ENCODE measurements at regions not wholly inside any gene's neighbourhood (a gene's known extent, or its start where the extent isn't known, plus 50 kb on each side); places are given as distances from the start of the nearest gene placed in this dataset.

DNA sequence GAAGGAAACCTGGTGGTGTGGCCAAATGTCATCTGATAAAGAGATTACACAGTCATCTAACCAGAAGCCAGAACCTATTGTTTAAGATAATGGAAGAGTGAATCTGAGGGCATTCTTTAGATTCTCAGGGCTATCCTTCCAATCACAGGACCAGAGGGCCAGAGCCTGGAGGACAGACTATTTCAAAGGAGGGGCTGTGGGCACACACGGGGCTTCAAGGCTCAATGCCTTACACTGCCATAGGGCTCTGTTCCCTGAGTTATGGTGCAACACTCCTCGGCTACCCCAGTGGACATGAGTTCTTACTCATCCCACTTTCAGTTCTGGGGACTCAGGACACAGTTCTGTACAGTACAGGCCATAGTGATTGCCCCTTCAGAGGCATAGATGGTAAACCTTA lies 343.9 kb upstream of the ALCAM start:
- TF ChIP-seq SP1 (IDR thresholded peaks at IDR 0.05), result no peak
- TF ChIP-seq BHLHE40 (IDR thresholded peaks at IDR 0.05; ENCODE audit: borderline replicate concordance), result no peak
- TF ChIP-seq SUZ12 (IDR thresholded peaks at IDR 0.05), result no peak
- no peak for TF ChIP-seq TARDBP (IDR thresholded peaks at IDR 0.05)
- TF ChIP-seq FOXK2 (IDR thresholded peaks at IDR 0.05), result no peak
- TF ChIP-seq FOXM1 (IDR thresholded peaks at IDR 0.05; ENCODE audit: borderline replicate concordance), result no peak
- no peak for TF ChIP-seq NFRKB (IDR thresholded peaks at IDR 0.05)
- TF ChIP-seq PKNOX1 (IDR thresholded peaks at IDR 0.05), result no peak
- TF ChIP-seq HDGF (IDR thresholded peaks at IDR 0.05; ENCODE audit: borderline replicate concordance), result no peak
- no peak for TF ChIP-seq ARNT (IDR thresholded peaks at IDR 0.05)
- no peak for TF ChIP-seq ZNF384 (IDR thresholded peaks at IDR 0.05)
- TF ChIP-seq ELF4 (IDR thresholded peaks at IDR 0.05), result no peak
- TF ChIP-seq FOXA1 (IDR thresholded peaks at IDR 0.05), result no peak
- no peak for TF ChIP-seq CTBP1 (IDR thresholded peaks at IDR 0.05; ENCODE audit: borderline replicate concordance)

All from HEK293T (cell line).